ENCODE measurements at regions not wholly inside any gene's neighbourhood (a gene's known extent, or its start where the extent isn't known, plus 50 kb on each side); places are given as distances from the start of the nearest gene placed in this dataset.

DNA sequence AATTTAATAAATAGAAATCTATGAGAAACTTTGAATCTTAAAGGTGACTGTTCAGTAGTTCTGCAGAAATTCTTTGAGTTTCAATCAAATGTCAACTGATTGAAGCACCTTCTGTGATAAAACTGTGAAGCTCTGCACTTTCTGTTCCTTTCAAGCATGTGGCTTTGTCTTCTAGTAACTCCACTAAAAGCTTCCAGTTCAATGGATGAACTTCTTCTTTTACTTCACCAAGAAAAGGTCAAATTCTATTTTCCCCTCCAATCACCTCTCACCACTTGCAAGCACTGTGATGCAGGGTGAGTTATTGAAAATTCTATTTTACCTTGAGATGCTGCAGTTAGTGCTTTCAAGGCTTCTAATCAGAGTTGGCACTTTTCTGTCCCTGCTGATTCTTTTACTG is 515.3 kb upstream of the B3GALT2 start:
- no peaks in the 10 kb centered on the region for H3K4me1 ChIP-seq (ENCODE audit: insufficient read depth, low read length)
- no peak for DNase-seq
- no peak overlapping the region for H2AFZ ChIP-seq (ENCODE audit: low read depth, low read length)
- no peak overlapping the region for H3K9ac ChIP-seq (ENCODE audit: low read depth, low read length)
- H3K4me3 ChIP-seq (ENCODE audit: low read depth in 1 of 2, low read length in 2 of 2), result no peak overlapping the region
- H3K36me3 ChIP-seq (ENCODE audit: insufficient read depth, low read length), result no peaks in the 10 kb centered on the region
- no peaks in the 10 kb centered on the region for H4K20me1 ChIP-seq (ENCODE audit: insufficient read depth, low read length)
- no peak for ATAC-seq (ENCODE audit: insufficient read depth, low read depth)
- H3K27me3 ChIP-seq (ENCODE audit: insufficient read depth, low read length, poor library complexity), result no peaks in the 10 kb centered on the region
- no peak overlapping the region for H3K4me2 ChIP-seq (ENCODE audit: insufficient read depth, low read length)
- H3K27ac ChIP-seq (ENCODE audit: low read length), result no peak overlapping the region
- no peaks in the 10 kb centered on the region for H3K9me3 ChIP-seq (ENCODE audit: insufficient read depth, low read length, severe bottlenecking)
- H3K79me2 ChIP-seq (ENCODE audit: insufficient read depth, low read length), result no peaks in the 10 kb centered on the region
- TF ChIP-seq EZH2 (IDR thresholded peaks at IDR 0.05; ENCODE audit: borderline replicate concordance, low read depth, low read length, severe bottlenecking), result no peak
- TF ChIP-seq, protein P1, sequence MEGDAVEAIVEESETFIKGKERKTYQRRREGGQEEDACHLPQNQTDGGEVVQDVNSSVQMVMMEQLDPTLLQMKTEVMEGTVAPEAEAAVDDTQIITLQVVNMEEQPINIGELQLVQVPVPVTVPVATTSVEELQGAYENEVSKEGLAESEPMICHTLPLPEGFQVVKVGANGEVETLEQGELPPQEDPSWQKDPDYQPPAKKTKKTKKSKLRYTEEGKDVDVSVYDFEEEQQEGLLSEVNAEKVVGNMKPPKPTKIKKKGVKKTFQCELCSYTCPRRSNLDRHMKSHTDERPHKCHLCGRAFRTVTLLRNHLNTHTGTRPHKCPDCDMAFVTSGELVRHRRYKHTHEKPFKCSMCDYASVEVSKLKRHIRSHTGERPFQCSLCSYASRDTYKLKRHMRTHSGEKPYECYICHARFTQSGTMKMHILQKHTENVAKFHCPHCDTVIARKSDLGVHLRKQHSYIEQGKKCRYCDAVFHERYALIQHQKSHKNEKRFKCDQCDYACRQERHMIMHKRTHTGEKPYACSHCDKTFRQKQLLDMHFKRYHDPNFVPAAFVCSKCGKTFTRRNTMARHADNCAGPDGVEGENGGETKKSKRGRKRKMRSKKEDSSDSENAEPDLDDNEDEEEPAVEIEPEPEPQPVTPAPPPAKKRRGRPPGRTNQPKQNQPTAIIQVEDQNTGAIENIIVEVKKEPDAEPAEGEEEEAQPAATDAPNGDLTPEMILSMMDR (IDR thresholded peaks at IDR 0.05; ENCODE audit: borderline replicate concordance, extremely low read depth, low read length, poor library complexity, severe bottlenecking), result no peak

DNA sequence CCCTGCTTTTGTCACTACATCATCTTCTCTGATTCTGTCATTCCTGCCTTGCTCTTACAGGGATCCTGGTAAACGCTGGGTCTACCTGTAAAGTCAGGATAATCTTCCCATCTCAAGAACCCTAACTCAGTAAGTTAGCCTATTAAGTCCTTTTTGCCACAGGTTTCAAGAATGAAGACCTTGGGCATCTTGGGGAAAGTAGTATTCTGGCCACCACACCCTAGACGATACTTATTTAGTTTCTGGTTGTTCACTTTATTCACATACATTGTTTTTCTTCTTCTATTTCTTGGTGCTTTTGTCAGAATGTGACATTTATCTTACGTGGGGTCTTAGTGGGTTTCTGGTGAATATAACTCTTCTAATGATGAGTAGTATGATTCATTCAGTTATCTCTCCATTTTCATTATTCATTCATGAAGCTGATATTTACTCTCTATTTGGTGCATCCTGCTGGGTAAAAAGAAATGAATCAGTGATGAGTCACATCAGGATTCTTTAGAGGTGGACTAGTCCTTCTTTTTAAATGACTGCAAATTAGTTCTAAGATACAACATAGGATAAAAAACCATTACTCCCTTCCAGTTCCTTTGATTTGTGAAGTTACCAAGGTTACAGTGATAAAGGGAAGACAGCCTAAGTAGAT is 514.4 kb upstream of the B3GALT2 start:
- Histone ChIP-seq H3K4me3 (ENCODE audit: low read depth in 1 of 2, low read length in 2 of 2) (no peak overlapping the region), H3K27ac (ENCODE audit: low read length) (no peak overlapping the region), H4K20me1 (ENCODE audit: insufficient read depth, low read length) (no peaks in the 10 kb centered on the region), H3K9me3 (ENCODE audit: insufficient read depth, low read length, severe bottlenecking) (no peaks in the 10 kb centered on the region), H3K4me1 (ENCODE audit: insufficient read depth, low read length) (no peaks in the 10 kb centered on the region), H3K9ac (ENCODE audit: low read depth, low read length) (no peak overlapping the region), H3K27me3 (ENCODE audit: insufficient read depth, low read length, poor library complexity) (no peaks in the 10 kb centered on the region), H3K4me2 (ENCODE audit: insufficient read depth, low read length) (no peak overlapping the region), H2AFZ (ENCODE audit: low read depth, low read length) (no peak overlapping the region), H3K79me2 (ENCODE audit: insufficient read depth, low read length) (no peaks in the 10 kb centered on the region), H3K36me3 (ENCODE audit: insufficient read depth, low read length) (no peaks in the 10 kb centered on the region)
- no peak for ATAC-seq (ENCODE audit: insufficient read depth, low read depth)
- no peak for DNase-seq
- TF ChIP-seq, protein P1 (IDR thresholded peaks at IDR 0.05; ENCODE audit: borderline replicate concordance, extremely low read depth, low read length, poor library complexity, severe bottlenecking), result no peak
- no peak for TF ChIP-seq EZH2 (IDR thresholded peaks at IDR 0.05; ENCODE audit: borderline replicate concordance, low read depth, low read length, severe bottlenecking)

DNA sequence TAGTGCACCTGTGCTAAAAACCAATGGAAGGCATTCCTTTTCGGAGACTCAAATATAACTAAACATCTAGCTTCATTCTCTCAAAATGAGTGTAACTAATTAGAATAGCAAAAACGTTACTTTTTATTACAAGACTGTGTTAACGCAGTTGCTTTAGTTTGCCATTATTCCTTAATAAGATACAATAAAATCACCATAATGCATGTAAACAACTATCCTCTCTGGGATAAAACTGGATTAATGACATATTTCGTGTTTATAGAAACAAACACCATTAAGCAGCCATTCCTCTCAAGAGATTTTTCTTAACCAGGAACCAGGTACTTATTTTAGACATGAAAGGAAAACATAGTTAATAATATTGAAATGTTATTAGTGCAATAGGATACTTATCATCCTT is 512.8 kb upstream of the B3GALT2 start:
- Histone ChIP-seq H4K20me1 (ENCODE audit: insufficient read depth, low read length) (no peaks in the 10 kb centered on the region), H3K4me2 (ENCODE audit: insufficient read depth, low read length) (no peak overlapping the region), H3K79me2 (ENCODE audit: insufficient read depth, low read length) (no peaks in the 10 kb centered on the region), H3K27me3 (ENCODE audit: insufficient read depth, low read length, poor library complexity) (no peaks in the 10 kb centered on the region), H2AFZ (ENCODE audit: low read depth, low read length) (no peak overlapping the region), H3K36me3 (ENCODE audit: insufficient read depth, low read length) (no peaks in the 10 kb centered on the region), H3K4me3 (ENCODE audit: low read depth in 1 of 2, low read length in 2 of 2) (no peak overlapping the region), H3K9me3 (ENCODE audit: insufficient read depth, low read length, severe bottlenecking) (no peaks in the 10 kb centered on the region), H3K9ac (ENCODE audit: low read depth, low read length) (no peak overlapping the region), H3K27ac (ENCODE audit: low read length) (no peak overlapping the region), H3K4me1 (ENCODE audit: insufficient read depth, low read length) (no peaks in the 10 kb centered on the region)
- ATAC-seq (ENCODE audit: insufficient read depth, low read depth) (no peak), DNase-seq (no peak)
- TF ChIP-seq, protein P1 (IDR thresholded peaks at IDR 0.05; ENCODE audit: borderline replicate concordance, extremely low read depth, low read length, poor library complexity, severe bottlenecking), result no peak
- TF ChIP-seq EZH2 (IDR thresholded peaks at IDR 0.05; ENCODE audit: borderline replicate concordance, low read depth, low read length, severe bottlenecking), result no peak
